ENCODE measurements at regions not wholly inside any gene's neighbourhood (a gene's known extent, or its start where the extent isn't known, plus 50 kb on each side); places are given as distances from the start of the nearest gene placed in this dataset.

DNA sequence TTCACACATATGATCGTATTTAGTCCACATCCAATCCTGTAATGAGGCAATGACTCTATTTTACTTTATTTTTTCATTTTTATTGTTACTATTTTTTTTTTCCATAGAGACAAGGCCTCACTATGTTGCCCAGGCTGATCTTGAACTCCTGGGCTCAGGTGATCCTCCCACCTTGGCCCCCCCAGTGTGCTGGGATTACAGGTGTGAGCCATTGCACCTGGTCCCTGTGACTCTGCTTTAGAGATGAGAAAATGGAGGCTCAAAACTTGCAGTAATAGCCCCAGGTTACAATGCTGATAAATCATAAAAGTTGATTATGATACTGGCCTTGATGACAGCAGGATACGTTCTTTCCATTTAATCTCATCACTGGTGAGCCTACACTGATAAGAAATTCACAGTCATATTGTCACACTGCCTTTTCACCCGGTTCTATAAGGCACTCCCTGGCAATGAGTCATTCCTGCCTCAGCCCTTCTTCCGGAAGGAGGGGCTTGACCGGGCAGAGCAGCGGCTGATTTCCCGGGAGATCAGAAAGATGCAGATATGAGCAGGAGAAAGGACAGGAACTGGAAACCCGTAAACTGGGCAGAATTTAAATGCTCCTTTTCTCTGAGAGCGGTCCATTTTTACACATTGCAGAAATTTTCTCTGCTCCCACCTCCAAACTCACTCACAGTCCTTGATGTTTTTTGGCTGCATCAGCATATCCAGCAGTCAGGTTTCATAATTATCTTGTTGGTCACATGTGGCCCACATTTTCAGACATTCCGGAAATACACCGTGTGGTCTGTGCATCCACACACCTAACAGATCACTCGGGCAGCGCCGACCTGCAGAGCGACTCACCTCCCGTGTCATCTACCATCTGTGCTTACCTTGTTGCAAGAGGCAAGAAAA, 616.4 kb downstream of the EFNB2 start:
- DNase-seq = peak; percentile 58

DNA sequence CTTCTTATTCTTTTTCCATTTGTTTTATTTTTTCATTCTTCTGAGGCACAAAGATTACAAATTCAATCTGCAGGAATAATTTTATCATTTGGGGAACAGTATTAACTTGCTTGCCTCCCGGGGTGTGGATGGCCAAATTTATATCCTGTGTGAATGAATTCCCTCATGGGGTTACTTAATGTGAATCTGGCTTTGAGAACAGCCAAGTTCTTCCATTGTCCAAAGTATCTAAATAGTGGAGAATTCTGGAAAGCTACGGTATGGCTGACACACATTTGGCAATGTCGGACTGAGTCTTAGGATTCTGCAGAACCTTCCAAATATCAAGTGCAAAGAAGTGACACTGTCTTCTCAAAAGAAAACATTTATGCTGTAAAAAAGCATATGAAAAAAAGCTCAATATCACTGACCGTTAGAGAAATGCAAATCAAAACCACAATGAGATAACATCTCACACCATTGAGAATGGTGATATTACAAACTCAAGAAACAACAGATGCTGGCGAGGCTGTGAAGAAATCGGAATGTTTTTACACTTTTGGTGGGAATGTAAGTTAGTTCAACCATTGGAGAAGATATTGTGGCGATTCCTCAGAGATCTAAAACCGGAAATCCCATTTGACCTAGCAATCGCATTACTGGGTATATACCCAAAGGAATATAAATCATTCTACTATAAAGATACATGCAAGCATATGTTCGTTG, 620.2 kb downstream of the EFNB2 start:
- DNase-seq = no peak

DNA sequence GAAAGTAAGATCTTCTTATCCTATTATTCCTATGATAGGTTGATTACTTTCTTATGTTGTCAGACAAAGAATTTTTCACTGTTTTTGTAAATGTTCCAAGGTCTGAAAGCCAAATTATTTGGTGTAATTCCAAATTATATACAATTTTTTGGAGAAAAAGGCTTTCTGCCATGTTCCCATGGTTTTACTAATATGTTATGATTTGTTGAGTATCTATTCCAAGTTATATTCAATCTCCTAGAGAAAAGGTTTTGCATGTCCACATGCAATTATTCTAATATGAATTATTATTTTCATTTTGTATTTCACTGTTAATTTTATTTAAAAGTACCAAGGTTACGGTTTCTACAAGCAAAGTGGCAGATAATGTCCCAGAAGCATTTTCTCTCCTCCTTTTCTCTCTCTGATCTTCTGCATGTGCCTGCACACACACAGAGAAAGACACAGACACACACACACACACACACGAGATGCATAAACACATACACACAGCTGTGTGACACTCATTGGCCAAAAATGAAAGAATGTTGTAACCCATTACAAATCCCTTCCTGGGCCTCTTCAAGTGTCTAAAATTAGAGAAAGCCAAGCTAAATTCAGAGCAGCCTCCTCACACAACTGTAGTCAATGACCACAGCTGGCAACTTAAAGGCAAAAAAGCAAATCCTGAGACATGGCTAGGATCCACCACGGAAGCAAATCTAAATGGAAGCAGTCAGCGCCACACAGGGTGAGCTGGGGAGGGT, 621.0 kb downstream of the EFNB2 start:
- peak; percentile 91 for DNase-seq

DNA sequence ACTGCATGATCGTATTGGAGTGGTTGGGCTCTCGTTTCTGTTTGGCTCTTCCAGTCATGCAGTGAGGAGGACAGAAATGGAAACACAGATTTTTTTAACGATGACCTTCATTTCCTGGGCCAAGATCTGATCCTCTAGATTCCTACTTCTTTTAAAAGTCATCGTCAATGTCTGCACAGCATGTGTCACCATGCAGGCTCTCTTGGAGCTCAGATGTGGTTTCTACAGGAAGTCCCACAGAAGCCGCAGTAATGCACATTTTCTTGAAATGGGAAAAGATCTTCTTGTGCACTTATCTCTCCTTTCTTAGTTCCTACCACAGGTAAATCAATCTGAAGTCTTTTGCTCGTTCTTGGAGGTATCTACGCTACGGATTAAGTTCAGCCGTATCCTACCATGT, 626.9 kb downstream of the EFNB2 start:
- peak; percentile 61 for DNase-seq

DNA sequence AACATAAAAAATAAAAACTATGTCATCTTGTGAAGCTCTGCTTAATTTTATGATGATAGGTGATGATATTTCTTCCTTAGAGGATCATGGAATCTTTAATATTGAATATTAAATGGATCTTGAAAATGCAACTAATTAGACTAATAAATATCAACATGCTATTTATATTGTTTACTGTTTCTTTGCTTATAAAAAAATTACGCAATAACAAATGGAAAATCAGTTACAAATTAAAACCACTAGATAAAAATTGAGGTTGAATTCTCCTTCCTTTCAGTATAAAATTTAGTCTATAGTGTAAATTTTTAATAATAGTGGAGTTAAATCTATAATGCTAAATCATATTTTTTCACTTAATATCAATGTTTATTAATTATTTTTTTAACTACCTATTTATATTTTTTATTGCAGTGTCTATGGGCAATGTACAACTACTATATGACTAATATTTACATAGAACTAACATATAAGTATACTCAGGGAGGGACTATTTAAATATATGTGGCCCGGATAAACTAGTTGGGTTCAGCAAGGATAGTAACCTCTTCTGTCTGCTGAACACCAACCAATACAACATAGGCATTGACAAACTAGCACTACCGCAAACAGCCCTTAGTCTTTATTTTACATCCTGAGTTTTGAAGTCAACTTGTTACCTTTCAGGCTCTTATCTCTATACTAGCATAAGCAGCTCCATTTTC, 628.0 kb downstream of the EFNB2 start:
- no peak for DNase-seq

DNA sequence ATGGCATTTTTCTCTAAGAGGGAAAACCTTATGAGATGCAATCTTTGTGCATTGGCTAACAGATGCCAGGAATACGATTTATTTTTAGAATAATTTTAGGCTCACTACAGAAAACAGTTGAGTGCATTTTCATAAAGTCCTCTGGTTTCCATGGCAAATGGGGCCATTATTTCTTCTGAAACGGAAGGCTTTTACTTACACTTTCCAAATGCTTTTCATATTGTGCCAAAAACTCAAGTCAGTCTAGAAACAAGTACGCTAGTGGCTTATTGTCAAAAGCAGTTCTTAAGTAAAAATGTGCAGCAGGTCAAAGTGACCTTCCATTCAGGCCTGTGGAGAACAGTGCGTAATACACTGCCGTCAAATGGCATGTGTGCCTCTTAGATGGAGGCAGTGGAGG, 628.7 kb downstream of the EFNB2 start:
- DNase-seq = no peak

DNA sequence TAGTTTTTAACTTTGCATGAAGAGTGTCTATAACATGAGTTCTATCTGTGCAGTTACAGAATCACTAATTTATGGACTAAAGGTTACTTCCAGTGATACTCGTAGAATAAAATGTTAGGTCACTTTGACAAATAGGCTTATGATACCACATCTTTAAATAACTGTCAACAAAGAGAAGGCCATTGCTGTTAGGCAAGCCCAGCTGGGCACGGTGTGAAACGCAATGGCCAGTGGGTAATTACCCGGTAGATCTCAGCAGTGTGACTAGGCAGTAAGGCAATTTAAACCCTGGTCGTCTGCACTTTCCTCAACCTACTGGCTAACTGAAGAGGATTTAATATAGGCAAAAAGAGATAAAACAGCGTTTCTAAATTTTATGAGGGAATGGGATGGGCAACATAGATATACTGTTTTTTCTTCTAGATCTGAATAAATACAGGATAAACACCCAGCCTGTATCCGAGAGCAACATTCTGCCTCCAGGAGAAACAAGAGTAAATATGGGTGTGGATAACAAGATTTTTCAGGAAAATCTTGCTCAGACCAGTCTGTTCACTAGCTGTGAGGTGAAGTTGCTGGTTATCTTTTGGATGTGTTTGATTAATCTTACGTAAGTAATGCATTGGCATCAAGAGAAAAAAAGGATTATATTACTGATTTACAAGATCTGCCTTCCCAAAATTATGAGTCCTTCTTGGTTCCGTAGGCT, 631.3 kb downstream of the EFNB2 start:
- DNase-seq = no peak

DNA sequence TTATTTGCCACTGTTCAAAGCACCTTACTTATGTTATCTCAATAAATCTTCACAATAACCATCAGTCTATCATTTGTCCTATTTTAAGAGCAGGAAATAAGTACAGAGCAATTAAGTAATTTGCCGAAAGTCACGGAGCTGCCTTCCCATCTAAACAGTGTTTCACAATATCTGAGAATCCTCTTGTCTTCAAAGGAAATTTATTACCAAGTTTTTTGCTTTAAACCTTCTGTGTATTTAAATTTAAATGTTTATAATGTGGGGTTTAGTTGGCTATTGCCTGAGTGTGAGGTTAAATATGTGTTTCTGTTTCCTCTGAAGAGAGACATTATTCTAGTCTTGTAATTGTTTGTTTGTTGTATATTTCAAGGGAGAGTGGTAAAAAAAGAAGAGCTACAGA, 633.1 kb downstream of the EFNB2 start:
- DNase-seq = no peak

DNA sequence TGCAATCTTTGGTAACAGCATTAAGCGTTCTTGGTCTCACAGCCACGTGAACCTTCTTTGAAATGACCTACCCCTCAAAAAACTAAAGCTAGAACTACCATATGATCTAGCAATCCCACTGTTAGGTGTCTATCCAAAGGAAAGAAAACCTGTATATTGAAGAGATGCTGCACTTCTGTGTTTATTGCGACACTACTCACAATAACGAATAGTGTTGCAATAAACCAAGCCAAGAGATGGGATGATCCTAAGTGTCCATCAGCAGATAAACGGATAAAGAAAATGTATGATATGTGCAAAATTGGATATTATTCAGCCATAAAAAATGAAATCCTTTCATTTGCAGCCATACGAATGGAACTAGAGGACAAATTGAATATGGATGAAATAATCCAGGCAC, 637.9 kb downstream of the EFNB2 start:
- DNase-seq = no peak

DNA sequence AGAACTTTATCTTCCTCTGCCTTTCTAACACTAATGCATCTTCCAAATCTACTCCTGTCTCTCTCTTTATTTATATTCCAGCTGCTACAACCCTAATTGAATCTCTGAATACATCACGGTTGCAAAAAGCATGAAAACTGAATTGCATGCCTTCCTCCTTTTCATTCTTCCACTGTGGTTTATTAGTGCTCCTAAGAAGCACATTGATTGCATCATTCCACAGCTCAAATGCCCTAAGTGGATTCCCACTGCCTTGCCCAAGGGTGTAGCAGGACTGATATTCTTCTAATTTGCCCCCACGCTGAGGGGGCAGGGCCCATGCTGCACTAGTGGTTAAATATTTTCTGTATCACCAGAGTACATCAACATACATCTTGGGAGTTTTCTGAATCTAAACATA, 640.8 kb downstream of the EFNB2 start:
- peak; percentile 5 for DNase-seq

DNA sequence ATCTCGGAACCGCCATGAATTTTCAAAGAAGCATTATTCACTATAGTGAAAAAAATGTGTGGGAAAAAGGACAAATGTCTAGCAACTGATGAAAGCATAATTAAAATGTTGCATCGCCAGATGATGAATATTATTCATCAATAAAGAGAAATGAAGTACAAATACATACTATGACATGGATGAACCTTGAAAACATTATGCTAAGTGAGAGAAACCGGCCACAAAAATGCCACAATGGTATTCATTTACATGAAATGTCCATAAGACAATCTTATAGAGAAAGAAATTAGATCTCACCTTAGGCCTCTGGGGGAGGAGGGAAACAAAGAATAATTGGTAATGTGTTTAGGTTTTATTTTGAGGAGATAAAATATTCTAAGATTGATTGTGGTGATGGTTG, 645.0 kb downstream of the EFNB2 start:
- no peak for DNase-seq

DNA sequence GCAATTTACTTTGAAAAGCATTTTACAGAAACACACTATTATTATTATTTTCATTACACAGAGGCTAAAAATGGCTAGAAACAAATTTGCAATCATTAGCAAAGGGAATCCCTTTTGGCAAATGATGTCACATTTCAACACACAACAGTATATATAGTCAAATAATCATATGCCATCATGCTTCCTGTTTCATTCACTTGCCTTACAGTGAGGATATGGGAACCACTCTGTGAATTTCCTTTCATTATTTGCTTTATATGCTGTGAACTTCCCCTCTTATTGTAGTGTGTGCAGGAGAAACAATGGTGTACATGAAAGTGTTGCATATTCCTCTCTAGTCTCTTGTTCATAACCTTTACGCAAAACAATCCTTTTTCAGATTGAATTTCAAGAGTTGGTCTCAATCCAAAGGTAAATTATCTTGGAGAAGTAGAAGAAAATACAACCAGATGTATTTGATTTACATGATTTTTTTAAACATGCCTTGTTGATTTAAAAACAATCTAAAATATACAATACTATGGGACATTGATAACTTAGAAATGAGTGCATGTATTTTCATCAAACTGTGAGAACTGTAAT, 657.3 kb downstream of the EFNB2 start:
- DNase-seq = no peak

DNA sequence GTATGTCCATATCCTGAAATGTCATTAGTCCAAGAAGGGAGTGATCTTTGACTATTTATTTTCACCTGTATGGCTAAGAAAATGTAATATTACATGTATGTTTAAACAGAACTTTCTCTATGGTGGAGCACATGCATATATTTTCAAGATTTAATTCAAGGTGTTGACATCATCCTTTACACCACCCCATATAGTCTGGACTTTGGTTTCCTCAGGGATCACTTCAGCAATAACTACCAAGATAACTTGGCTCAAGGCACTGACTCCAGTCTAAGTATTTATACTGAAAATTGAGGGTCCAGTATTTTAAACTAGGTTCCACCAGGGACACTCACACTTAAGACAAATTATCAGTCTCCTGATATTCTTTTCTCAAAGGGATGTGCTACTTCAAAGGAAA, 660.6 kb downstream of the EFNB2 start:
- DNase-seq = no peak

DNA sequence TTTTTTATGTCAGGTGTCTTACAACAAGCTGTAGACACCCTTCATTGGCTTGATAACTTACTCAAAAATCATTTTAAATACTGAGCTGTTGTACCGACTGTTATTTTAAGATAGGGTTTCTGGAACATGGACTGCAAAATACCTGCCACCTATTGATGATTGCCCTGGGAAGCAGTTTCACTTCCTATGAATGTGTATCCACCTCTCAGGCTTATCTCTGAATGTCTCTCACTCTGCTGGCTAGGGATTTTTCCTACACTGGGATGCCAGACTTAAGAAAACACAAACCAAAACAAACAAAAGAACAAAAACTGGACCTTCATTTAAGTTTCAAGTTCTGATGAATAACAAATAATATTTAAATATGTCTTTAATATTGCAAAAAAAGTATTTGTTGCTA, 663.7 kb downstream of the EFNB2 start:
- no peak for DNase-seq

DNA sequence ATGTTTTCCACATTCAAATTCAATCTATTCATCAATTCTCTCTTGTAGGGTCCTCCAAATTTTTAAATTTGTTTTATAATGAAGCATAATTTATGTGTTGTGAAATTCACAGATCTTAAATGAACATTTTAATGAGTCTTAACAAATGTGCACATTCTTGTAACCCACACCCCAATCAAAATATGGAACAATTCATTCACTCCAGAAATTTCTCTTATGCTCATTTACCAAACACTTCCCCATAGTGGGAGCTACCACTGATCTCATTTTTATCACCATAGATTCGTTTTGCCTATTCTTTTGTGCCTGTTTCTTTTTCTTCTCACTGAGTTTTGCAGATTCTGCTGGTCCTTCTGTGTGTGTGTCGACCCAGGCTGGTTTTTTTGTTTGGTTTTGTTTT, 664.1 kb downstream of the EFNB2 start:
- DNase-seq = no peak

DNA sequence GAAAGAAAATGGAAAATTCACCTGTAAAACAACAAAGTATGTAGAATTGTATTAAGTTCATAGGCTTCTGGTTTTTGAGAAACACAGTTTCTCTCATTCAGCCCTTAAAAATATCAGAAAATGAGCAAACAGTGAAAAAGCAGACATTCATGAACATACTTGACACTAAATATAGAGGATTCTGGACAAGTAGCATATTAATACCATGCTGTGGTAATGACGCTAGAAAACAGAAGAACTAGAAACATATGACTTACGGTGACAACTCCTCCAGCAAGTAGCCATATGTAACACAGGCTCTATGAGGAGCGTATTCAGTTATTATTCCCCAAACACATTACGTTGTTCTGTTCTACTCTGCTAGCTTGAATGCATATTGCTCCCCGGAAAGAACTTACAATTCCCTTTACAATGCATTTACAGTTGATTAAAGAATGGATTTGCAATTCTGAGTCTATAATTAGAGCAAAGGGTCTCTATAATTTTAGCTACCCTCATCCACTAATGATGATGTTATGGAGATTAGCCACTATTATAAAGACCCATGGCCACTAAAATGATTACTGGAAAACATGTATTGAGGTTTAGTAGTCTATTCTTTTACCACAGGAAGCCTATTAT, 672.1 kb downstream of the EFNB2 start:
- no peak for DNase-seq

DNA sequence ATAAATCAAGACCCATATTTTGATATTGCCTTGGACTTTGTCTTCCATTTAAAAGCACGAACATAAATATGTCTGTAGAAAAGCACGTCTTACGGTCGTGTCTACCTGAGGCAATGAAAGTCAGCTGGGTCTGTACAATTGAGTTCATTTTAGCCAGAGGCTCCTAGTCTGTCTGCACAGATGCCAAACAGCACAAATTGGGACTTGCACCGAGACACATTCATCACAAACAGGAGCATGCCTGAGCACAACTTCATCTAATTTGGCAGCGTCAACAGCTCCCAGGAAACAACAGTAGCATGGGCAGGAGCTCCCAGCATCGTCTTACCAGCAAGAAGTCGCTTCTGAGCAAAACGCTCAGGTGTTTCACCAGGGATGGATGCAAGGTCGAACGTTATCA, 687.0 kb downstream of the EFNB2 start:
- DNase-seq = no peak

DNA sequence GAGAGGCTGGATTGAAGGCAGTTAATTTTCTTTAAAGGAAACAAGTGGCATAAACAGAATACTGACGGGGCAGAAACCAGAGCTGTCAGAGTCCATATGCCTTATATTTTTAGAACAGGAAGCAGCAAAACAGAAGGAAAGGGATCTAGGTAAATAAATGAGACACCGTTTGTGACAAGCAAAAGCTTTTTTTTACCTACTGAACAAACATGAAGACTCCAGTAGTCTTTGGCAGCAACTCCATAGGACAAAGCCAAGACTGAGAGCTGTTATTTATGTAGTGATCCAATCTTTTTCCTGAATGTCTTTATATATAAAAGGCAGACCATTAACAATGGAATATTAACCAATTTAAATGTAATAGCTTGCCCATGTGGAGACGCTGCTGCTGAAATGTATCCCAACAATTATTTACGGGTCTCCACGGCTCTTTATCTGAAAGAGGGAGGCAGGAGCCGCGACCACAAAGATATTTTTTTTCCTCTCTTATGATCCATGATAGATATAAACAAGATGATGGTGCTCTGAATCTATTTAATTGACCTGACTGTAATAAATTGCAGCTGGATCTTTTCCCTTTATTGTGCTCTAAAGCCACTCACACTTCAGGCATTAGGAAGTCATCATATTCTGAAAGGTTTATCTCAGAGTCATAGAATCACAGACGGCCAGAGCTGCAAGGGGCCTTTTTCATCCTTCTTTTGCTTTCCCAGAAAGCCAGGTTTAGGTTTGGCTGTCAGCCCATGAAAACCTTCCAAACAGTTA, 687.8 kb downstream of the EFNB2 start:
- peak; percentile 65 for DNase-seq

DNA sequence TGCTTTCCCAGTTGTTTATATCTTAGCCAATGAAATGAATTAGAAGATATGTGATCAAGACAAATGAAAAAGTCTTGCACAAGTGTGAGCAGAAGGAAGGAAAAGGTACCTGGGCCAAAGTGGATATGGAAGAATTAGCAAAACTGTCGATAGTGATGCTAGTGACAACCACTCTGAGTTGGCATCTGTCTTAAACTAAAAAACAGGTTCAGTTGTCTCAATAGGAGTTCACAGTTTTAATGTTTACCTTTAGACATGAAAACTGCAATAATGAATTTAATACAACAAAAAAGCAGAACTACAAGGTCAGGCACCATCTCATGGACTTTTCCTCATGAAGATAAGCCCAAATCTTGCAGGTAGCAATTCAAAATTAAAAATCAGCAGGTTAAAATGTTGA, 688.5 kb downstream of the EFNB2 start:
- no peak for DNase-seq

DNA sequence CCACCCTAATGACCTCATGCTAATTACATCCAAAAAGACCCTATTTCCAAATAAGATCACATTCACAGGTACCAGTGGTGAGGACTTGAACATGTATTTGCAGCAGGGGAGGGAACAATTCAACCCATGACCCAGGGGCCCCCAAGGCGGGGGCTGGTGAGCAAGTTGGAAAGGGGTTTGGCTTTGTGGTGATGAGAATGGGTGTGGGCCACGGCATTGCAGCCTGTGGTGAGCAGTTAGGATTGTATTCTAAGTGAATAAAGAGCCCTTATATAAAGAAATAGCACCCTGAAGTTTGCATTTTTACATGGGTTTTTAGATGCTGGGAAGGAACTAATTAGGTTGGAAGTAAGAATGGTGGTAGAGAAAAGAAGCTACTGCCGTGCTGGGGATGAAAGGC, 694.2 kb downstream of the EFNB2 start:
- no peak for DNase-seq

Measured in fibroblast of skin of abdomen (primary cell).